Thyroid gland (tissue), 4 donors: ENCODE measurements at regions not wholly inside any gene's neighbourhood (a gene's known extent, or its start where the extent isn't known, plus 50 kb on each side); places are given as distances from the start of the nearest gene placed in this dataset.

Experiments
- POLR2A ChIP-seq, 2 donors: fragments of 450-650 bp; IDR thresholded peaks; one replicate each; pipeline ENCODE4 v1.6.1; 2017; ENCODE audit warnings: antibody characterized with exemption in 2 of 2, mild to moderate bottlenecking in 2 of 2, moderate library complexity in 1 of 2
- TF ChIP-seq, protein P1 (sequence below), 6 experiments: fragments of 200-600 bp in 3 of 6; fragments of 450-650 bp in 3 of 6; sonication (generic) in 3 of 6; IDR thresholded peaks; one replicate each; pipeline ENCODE4 v1.5.1; 2016 to 2019; ENCODE audit warnings: antibody characterized with exemption in 6 of 6, mild to moderate bottlenecking in 2 of 6, inconsistent platforms in 1 of 6, moderate library complexity in 1 of 6

DNA sequence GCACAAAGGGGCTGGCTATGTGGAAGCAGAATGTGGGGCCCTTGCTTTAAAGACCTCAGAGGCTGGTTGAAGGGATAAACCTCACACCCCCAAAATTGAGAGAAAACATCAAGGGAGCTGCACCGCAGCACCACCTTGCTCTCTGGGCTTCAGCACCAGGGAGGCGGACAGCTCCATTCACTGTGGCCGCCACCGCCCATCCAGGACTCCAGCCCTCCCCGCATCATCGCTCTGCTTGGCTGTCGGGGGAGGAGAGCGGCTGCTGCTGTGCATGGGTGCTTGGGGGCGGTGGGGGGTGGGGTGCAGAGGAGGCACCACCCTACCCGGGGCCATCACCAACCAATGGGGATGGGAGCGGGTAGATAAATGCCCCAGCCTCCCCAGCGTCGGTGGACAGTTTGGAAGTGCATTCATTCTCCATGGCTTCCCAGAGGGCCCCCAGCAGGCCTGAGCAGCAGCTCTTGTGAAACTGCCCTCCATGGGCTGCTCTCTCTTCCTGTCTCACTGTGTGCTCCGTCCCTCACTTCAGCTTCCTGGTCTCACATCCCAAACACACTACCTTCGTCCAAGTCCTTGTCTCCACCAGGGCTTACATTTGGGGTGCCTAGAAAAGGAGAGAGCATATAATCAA is 75.7 kb upstream of the BHLHE23 start:
- TF ChIP-seq, protein P1, sequence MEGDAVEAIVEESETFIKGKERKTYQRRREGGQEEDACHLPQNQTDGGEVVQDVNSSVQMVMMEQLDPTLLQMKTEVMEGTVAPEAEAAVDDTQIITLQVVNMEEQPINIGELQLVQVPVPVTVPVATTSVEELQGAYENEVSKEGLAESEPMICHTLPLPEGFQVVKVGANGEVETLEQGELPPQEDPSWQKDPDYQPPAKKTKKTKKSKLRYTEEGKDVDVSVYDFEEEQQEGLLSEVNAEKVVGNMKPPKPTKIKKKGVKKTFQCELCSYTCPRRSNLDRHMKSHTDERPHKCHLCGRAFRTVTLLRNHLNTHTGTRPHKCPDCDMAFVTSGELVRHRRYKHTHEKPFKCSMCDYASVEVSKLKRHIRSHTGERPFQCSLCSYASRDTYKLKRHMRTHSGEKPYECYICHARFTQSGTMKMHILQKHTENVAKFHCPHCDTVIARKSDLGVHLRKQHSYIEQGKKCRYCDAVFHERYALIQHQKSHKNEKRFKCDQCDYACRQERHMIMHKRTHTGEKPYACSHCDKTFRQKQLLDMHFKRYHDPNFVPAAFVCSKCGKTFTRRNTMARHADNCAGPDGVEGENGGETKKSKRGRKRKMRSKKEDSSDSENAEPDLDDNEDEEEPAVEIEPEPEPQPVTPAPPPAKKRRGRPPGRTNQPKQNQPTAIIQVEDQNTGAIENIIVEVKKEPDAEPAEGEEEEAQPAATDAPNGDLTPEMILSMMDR (IDR thresholded peaks at IDR 0.05): no peak
- TF ChIP-seq POLR2A (IDR thresholded peaks at IDR 0.05): no peak
